ENCODE measurements at regions not wholly inside any gene's neighbourhood (a gene's known extent, or its start where the extent isn't known, plus 50 kb on each side); places are given as distances from the start of the nearest gene placed in this dataset.

GRCh38 chr12:103196467-103196866 is 239.0 kb downstream of the ASCL1 start:
- DNase-seq = no peak

GRCh38 chr12:103197725-103198388 is 240.4 kb downstream of the ASCL1 start:
- DNase-seq = no peak

- DNase-seq = no peak
Measured at GRCh38 chr12:103198499-103198898, 241.0 kb downstream of the ASCL1 start.

GRCh38 chr12:103205906-103206305 is 248.4 kb downstream of the ASCL1 start:
- no peak for DNase-seq

- DNase-seq = no peak
Measured at GRCh38 chr12:103207936-103208335, 250.5 kb downstream of the ASCL1 start.

GRCh38 chr12:103241184-103241583 is 254.6 kb downstream of the C12orf42 start:
- no peak for DNase-seq

GRCh38 chr12:103244596-103244995 is 251.2 kb downstream of the C12orf42 start:
- no peak for DNase-seq

GRCh38 chr12:103247531-103247930 is 248.2 kb downstream of the C12orf42 start:
- DNase-seq = no peak

- DNase-seq = no peak
Measured at GRCh38 chr12:103249607-103250006, 246.2 kb downstream of the C12orf42 start.

- DNase-seq = no peak
Measured at GRCh38 chr12:103250487-103250886, 245.3 kb downstream of the C12orf42 start.

Measured in islet precursor cell (in vitro differentiated cells).